Hippocampal formation (tissue), 2 donors: ENCODE measurements at regions not wholly inside any gene's neighbourhood (a gene's known extent, or its start where the extent isn't known, plus 50 kb on each side); places are given as distances from the start of the nearest gene placed in this dataset.
"Not testable (repeated sequence)": the region's sequence is repeated elsewhere in the genome, so short reads cannot be mapped to it uniquely, and the experiment has no call there.

Experiments
- DNase-seq, 2 donors: peaks; one replicate each; lab custom pipeline; 2025; lab: John Stamatoyannopoulos, UW

DNA sequence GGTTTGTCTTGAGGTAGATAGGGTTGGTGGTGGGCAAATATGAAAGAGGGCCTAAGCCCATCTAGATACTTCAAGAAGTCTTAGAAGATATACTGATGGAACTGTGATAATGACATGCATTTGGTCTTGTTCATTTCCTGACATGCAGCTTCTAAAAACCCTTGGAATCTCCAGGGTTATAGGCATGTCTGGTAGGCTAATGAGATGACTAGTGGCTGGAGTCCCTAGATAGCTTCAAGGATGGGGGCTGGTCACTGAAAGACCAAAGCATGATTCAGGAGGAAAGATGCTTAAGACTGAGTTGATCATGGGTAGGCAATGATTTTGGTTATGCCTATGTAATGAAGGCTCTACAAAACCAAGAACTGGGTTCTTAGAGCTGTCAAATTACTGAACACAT, 217.9 kb upstream of the MOCS1 start:
- DNase-seq = no peak

DNA sequence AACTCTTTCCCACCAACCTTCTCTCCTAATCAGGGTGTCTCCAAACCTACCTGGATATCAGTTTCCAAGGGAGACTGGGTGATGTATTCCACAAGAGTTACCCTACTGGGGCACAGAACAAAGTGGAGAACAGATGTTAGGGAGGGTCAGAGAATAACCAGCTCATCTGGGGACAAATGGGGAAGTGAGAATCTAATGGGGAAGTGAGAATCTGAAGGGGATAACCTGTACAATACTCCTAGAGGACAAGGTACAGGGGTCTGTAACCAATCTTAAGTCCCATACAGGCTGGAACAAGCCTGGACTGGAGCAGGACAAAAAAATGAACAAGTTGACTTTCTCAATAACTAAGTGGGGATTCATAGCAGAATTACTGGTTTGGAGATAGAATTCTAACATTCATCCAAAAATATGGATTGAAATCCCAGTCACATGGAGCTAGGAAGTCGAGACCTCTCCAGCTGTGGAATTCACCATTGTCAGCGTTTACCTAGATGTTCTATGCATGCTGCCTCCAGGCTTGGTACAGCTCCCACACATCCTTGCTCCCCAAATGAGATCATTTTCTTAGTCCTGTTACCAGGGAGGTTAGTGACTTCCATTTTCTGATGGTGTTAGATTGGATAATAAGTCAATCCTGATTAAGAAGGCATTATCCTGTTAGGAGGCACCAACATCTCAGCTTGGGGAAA, 214.8 kb upstream of the MOCS1 start:
- DNase-seq = peak in 1 of 2 donors; percentile 0

GRCh38 chr6:40146902-40147301, 212.6 kb upstream of the MOCS1 start:
- no peak for DNase-seq

- no peak for DNase-seq
Observed at GRCh38 chr6:40139447-40139846, 205.2 kb upstream of the MOCS1 start.

GRCh38 chr6:40138273-40138720, 204.0 kb upstream of the MOCS1 start:
- no peak for DNase-seq

DNA sequence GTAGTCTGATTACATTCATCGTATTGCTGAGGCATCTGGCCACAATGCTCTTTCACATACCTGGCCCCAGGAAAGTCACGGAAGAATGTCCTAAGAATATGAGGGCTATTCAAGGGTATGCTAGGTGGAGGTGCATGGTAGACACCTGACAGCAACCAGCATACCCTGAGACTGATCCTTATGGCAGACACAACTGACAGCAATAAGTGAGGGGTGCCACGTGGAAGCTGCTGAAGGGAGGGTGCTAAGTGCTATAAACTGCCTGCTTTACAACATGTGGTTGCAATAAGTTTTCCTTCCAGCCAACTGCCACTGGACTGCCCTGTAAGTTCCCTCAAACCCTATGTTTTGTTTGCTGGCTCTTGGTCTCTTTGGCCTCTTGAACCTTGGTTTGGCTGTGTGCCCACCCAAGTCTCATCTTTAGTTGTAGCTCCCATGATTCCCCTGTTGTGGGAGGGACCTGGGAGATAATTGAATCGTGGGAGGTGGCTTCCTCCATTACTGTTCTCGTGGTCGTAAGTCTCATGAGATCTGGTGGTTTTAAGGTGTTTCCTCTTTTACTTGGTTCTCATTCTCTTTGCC, 201.3 kb upstream of the MOCS1 start:
- DNase-seq = no peak

DNA sequence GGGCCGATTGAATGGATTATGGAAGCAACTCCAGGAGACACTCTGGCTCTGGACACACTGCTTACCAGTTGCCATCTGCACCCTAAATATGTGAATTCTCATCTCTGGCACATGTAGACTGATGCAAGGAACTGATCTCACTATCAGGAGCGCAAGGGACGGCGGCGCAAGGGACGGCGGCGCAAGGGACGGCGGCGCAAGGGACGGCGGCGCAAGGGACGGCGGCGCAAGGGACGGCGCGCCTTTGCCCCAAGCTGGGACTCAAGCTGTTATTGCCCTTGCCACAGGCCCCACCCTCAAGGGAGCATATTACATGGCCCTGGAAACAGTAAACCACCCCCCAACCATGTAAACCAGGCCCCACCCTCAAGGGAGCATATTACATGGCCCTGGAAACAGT, 199.7 kb upstream of the MOCS1 start:
- not testable (repeated sequence) for DNase-seq

GRCh38 chr6:40131675-40132074, 197.4 kb upstream of the MOCS1 start:
- no peak for DNase-seq

- DNase-seq = no peak
Observed at GRCh38 chr6:40128127-40128526, 193.9 kb upstream of the MOCS1 start.

DNA sequence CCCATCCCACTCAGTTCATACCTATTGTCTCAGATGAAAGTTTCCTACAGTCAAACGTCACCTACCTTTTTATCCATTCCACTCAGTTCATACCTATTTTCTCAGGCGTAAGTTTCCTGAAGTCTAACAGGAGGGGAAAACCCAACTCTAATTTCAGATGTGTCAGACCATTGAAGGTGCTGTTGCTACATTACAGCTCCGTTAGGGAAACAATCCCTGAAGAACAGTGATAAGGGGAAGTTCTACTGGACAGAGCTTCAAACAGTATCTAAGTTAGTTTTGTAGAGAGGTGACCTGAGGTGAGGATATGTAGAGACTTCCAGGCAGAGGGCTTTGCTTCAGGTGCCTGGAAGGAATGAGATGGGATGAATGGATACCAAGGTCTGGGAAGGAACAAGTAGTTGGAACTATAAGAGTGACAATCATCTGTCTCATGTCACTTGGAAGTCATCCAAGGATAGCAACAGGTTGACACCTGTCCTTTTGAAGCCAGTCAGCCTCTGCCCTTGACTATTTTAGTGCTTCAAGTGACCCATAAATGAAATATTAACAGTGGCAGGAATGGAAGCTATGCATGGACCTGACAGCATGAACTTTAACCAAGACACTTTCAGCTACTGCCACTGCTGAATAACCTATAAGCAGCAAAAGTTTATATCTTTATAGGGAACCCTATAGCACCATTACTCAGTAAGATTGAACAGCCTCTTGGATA, 191.6 kb upstream of the MOCS1 start:
- DNase-seq = no peak

DNA sequence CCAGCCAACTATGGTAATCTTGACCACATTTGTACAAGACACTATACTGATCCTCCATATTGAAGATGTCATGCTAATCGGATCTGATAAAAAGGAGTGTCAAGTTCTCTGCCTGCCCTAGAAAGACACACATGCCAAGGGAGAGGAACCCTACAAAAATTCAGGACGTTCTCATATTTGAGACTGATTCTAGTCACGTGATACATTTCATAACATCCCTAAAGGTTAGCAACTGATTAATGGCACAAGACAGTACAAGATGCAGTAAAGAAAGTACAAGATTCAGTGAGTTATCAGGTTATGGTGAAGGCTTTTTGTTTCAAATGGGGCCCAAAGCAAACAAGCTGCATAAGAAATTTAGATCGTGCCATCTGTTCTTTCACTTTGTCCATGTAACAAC, 190.7 kb upstream of the MOCS1 start:
- DNase-seq = no peak

DNA sequence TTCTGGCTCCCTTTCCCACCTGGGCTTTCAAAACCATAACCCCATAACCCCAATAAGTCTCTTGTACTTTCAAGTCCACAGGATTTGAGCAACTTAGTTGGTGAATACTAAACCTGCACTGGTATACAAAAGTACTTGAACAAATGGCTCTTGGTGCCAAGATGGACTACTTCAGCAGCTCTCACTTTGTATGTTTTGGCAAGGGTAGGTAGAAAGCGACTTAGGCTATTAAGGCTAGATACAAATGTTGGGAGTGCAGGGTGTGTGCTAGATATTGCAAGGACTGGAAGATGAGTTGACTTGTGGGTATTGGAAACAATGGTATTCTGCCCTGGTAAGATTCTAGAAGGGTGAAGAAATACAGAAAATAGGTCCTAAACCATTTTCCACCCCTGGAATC, 182.6 kb upstream of the MOCS1 start:
- DNase-seq = no peak

- no peak for DNase-seq
Observed at GRCh38 chr6:40112350-40112749, 178.1 kb upstream of the MOCS1 start.

DNA sequence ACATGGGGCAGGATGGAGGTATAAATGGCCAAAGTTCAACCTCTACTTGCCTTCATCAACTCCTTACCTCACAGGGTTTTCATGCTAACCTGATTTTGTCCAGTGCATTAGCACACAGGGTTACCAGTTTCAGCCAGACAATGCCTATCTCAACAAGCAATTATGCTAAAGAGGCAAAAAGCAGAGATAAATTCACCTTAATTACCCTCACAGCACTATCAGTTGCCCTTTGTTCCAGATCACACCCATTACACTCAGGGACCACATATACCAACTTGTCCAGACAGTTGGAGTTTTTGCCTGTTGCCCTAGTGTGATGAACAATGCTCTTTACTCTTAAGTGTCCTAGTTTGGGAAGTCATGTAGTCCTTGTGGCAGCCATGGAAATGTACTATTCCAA, 174.5 kb upstream of the MOCS1 start:
- no peak for DNase-seq

DNA sequence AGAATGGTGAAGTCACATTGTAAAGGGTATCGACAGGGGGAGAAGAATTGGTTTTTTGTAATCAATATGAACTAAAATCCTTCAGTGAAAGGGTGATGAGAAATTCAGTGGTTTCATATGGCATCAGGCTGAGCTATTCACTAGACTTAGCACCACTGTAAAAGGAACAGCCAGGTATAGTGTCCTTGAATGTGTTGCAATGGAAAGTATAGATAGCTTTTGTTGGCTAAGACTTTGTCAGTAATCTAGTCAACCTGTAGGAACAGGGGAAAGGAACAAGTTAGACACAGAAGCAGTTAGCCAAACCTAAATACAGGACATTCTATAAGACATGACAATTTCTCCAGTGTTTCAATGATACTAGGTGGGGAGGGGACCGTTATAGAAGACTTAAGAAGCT, 172.6 kb upstream of the MOCS1 start:
- DNase-seq = no peak

GRCh38 chr6:40098774-40099173, 164.5 kb upstream of the MOCS1 start:
- no peak for DNase-seq

DNA sequence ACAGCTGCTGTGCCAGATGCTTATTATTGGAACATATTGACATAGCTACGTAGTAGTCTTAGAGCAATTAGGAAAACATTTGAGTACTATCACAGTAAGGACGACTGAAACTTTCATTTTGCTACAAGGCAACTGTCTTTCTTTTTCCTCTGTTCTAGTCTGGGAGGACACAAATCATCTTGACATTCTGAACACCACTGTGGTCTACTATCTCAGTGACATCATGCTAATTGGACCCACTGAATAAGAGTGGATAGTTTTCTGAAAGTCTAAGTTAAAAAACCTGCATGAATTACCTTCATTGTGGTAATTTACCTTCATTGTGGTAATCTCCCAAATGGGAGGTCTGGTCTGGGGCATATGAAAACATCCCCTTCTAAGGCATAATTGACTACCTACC, 163.3 kb upstream of the MOCS1 start:
- DNase-seq = no peak

- no peak for DNase-seq
Observed at GRCh38 chr6:40083141-40083920, 149.1 kb upstream of the MOCS1 start.

DNA sequence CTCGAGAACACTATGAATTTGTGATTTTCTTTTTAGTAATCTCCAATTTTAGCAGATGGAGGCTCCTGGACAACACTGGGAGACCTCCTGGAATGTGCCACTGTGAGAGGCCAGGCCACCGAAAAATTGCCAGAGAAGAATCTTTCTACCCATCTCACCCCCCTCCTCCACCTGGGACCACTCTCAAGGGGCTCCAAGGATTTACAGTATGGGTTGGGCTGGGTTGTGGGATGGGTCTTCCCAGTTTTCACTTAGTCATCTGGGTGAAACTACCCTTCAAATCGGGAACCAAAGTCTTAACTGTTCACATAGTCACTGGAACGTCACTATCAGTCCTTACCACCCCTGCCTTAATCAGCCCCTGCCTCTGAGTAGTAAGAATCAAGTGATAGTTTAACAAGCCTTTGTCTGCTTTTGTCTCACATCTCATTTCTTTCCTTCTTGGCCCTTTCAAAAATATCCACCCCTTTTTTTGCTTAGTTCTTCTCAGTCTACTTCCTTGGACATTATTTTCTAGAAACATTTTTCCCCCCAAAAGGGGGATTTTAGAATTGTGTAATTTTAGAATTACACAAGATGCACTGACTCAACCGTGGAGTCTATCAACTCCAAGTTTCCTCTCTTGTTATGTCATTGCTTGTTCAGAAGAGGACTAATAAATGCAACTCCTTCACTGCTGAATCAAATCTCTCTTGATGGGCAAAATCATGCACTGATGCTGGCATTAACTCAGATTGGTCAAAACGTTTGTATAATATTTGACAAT, 148.2 kb upstream of the MOCS1 start:
- DNase-seq = no peak

GRCh38 chr6:40077736-40078135, 143.5 kb upstream of the MOCS1 start:
- no peak for DNase-seq

GRCh38 chr6:40077315-40077714, 143.1 kb upstream of the MOCS1 start:
- DNase-seq = no peak
